ENCODE measurements at regions not wholly inside any gene's neighbourhood (a gene's known extent, or its start where the extent isn't known, plus 50 kb on each side); places are given as distances from the start of the nearest gene placed in this dataset.

DNA sequence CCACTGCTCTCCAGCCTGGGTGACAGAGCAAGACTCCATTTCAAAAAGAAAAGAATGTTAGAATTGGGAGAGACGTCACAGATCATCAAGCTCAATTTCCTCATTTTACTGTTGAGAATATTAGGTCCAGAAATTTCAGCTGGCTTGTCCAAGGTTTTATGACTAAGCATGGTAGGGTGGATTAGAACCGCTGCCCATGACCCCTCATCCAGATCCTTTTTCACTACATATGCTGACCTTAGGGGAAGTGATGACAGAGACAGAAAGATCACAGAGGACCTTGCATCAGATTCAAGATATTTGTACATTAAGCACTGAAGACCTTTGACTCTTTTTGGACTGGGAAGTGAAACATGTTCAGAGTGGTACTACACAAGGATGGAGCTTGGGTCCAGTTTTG lies 134.5 kb downstream of the ADAMTS15 start:
- TF ChIP-seq CTCF (IDR thresholded peaks at IDR 0.05; ENCODE audit: insufficient read depth, low read length): no peak
- no peak for TF ChIP-seq POLR2AphosphoS5 (IDR thresholded peaks at IDR 0.05; ENCODE audit: low read depth)
- no peak for TF ChIP-seq GABPA (IDR thresholded peaks at IDR 0.05; ENCODE audit: low read depth)
